GM18508 (cell line): ENCODE measurements at regions not wholly inside any gene's neighbourhood (a gene's known extent, or its start where the extent isn't known, plus 50 kb on each side); places are given as distances from the start of the nearest gene placed in this dataset.

ENCODE experiments used
- ATAC-seq: cut with Tn5 transposase; IDR thresholded peaks from one replicate; pipeline ENCODE4 v1.9.1; 2021; ENCODE audit warnings: moderate number of reproducible peaks; ENCODE audit not compliant: insufficient read depth, unreplicated experiment

GRCh38 chr2:136408795-136409194 is 290.8 kb upstream of the CXCR4 start:
- no peak for ATAC-seq

DNA sequence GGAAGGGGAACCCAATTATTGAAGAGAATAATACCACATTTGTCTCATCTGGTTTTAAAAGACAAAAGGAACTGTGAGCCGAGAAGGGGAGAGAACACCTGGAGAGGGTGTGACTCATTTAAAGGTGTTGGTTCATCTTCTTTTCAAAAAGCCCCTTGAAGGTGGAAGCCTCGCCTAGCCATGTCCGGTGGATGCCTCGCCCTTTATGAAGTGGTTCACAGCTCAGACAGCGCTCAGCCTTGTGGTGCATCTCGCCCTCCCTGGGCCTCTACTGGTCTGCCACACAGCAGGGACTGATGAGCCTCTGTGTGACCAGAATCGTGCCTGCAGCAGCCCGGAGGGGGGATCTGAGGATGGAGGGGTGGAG is 290.0 kb upstream of the CXCR4 start:
- ATAC-seq = no peak

- no peak for ATAC-seq
Observed at GRCh38 chr2:136407117-136407951, 289.4 kb upstream of the CXCR4 start.

- no peak for ATAC-seq
Observed at GRCh38 chr2:136404925-136405324, 287.0 kb upstream of the CXCR4 start.

DNA sequence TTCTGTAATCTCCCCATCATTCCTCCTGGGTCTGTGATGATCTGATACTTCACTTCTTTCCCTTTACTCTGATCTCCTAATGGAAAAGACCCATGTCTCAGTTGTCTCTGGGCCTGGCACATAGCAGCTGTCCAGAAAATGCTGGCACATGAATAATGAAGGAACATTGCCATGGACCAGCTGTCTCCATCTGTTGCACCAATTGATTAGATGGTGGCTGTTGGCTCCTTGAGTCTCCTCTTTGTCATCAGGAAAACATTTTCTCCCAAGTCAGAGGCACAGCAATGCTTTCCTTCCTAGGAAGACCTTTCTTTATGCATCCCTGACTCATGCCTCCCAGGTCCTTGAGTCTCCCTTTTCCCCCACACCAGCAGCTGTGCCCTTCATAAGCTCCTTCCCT is 286.2 kb upstream of the CXCR4 start:
- no peak for ATAC-seq

GRCh38 chr2:136402281-136402680 is 284.3 kb upstream of the CXCR4 start:
- no peak for ATAC-seq

DNA sequence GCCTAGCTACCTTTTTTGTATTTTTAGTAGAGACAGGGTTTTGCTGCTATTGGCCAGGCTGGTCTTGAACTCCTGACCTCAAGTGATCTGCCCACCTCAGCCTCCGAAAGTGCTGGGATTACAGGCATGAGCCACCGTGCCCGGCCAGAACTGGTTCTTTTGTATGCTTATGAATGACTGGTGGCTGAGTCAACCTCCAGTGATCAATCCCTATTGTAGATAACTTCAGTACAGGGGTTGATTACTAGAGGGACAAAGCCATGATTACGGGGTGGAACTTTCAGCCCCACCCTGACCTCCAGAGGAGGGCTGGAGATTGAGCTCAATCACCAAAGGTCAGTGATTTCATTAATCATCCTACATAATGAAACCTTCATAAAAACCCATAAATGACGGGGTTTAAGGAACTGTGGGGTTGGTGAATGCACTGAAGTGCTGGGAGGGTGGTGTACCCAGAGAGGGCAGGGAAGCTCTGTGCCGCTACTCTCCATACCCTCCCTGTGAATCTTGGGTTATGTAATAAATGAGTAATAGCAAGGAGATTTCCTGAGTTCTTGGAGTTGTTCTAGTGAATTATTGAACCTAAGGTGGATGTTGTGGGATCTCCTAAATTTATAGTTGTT is 281.8 kb upstream of the CXCR4 start:
- ATAC-seq = no peak

DNA sequence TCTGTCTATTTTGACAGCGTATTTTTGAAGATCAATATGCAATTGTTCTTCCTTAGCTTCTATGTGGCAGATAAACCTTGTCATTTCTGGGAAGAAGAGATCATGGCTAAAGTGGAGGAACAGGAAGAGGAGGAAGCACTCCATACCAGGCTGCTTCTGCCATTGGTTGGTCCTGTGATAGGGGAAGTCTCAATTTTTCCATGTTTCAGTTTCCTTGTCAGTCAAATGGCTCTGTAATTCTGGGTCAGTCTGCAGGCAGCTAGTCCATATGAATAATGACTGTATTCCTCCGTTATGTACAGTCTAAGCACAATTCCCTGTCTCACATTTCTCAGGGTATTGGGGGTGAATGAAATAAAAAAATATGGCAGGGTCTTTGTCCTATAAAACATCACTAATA is 277.6 kb upstream of the CXCR4 start:
- no peak for ATAC-seq

- ATAC-seq = peak; percentile 39
Observed at GRCh38 chr2:136394136-136395060, 276.4 kb upstream of the CXCR4 start.

DNA sequence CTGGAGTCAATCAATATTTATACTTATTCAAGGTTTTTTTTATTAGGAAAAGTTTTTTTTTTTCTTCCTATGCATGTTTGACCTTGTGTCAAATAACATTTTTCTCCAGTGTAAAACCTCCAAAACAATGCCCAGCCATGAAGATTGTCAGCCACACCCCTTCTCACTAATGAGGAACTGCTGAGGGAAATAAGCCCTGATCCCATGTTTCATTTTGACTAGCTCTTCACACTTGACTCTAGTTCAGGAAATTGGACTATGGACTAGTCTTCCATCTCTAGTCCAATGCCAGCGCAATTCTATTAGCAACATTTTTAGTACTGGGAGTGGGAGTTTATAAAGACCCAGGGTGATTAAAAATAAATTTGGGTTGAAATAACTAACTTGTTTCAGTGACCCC is 275.6 kb upstream of the CXCR4 start:
- ATAC-seq = no peak

DNA sequence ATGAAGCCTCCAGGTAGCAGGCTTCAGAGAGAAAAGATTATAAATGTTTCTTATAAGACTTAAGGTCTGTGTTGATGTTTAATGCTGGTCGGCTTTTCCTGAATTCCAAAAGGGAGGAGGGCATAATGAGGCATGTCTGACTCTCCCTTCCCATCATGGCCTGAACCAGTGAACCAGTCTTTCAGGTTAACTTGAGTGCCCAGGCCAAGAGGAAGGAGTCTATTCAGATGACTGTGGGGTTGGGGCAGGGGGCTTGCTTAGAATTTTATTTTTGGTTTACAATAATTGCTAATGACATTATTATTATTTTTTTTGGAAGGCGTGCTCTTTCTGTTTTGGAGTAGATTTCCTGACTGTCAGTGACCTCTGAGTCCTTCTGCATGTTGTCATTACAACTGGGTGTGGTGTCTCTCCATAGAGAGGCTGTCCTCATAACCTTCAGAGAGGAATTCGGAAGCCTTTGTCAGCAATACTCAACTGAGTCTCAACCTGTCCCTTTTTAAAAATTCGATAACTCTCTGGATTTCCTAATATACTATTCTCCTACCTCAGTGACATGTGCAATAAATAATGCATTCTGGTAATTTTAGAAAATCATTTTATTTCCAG is 275.1 kb upstream of the CXCR4 start:
- ATAC-seq = no peak

- peak; percentile 89 for ATAC-seq
Observed at GRCh38 chr2:136389809-136390208, 271.9 kb upstream of the CXCR4 start.

DNA sequence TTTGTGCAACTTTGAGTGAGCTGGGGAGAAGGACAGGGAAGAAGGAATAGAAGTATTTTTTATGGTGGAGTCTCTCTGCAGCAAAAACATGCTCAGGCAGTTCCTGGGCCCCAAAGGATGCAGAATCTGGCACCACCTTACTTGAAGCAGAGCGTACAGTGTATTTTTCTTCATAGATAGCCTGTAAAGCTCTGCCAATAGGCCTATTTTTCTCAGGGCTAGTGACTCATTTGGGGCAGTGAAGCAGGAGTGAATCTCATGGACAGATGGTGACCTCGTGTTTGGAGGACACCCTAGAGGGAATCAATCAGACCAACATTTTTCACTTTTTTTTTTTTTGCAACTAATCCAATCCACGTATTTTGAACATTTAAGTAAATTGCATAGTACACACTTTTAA is 268.1 kb upstream of the CXCR4 start:
- ATAC-seq = no peak

DNA sequence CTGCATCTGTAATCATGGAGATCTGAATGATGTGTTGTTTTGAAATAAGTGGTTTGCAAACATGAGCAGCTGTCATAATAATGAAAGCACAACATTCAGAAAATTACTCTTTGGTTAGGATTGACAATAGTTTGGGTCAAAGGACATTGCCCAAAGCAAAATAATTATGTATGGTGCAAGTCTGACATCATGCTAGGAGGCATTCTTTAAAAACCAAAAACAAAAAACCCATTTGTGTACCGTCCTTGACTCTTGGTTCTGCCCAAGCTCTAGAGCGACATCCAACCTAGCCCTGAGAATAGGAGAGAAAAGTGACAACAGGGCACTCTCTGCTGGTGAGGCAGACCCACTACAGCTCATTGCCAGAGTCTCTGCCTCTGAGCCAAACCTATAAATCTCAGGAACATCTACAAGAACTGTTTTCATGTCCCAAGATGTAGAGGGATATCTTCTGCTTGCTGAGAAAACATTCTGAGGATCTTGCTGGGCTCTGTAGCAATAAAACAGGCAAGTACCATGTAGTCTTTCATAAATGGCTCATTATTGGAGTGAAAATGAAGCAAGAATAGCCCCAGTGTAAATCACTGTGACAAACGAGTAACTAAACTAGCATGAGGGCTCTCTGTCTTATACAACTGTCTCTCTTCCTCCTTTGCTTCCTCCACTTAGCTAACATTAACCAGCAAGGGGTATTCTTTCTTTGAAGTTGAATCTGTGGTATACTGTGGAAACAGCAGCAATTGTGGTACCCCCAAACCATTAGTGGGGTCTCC is 266.8 kb upstream of the CXCR4 start:
- ATAC-seq = peak; percentile 36

DNA sequence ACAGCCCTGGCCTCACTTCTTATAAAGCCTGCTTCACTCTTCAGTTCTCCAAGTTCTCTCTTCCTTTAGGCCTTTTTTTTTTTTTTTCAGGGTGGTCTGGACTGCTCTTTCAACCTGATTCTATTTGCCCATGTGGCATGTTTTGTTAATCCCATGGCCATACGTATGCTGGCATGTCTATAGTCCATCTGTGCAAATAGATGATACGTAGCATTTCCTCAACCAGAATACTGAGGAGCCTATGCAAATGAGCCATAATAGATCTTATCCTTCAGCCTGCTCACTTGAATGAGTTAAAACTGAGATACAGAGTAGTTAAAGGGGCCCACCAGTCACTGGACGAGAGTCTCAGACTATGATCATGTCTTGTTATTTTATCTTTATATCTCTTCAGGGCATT is 265.2 kb upstream of the CXCR4 start:
- no peak for ATAC-seq

GRCh38 chr2:136381722-136382633 is 264.0 kb upstream of the CXCR4 start:
- ATAC-seq = peak; percentile 74

- ATAC-seq = no peak
Observed at GRCh38 chr2:136381245-136381644, 263.3 kb upstream of the CXCR4 start.

GRCh38 chr2:136378712-136379595 is 261.0 kb upstream of the CXCR4 start:
- no peak for ATAC-seq
